ENCODE measurements at regions not wholly inside any gene's neighbourhood (a gene's known extent, or its start where the extent isn't known, plus 50 kb on each side); places are given as distances from the start of the nearest gene placed in this dataset.

DNA sequence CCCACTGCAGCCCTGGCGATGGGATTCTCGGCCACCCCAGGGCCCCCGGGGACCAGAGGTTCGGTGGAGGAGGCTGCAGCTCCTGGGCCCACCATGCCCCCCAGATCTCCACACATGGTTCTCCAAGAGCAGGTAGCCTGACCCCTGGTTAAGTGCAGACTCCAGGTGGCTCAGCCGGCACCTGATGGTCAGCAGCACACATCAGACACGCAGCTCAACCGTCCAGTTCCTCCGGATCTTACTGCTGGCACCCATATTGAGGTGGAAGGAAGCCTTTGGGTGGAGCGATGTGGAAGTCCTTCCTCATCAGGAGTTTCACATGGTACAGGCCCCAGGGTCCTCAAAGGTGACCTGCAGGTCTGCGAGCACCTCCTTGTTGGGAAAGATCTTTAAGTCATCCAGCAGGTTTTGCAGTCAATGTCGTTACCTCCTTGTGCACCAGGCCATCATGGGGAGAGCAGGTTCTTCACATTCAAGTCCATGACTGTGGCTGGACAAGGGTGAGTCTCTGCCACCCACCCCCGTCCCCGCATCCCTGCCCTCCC, 74.2 kb upstream of the EEPD1 start:
- DNase-seq, result no peak
- intact Hi-C loops (cut with micrococcal nuclease), result no loop called here
- no peak for ATAC-seq

DNA sequence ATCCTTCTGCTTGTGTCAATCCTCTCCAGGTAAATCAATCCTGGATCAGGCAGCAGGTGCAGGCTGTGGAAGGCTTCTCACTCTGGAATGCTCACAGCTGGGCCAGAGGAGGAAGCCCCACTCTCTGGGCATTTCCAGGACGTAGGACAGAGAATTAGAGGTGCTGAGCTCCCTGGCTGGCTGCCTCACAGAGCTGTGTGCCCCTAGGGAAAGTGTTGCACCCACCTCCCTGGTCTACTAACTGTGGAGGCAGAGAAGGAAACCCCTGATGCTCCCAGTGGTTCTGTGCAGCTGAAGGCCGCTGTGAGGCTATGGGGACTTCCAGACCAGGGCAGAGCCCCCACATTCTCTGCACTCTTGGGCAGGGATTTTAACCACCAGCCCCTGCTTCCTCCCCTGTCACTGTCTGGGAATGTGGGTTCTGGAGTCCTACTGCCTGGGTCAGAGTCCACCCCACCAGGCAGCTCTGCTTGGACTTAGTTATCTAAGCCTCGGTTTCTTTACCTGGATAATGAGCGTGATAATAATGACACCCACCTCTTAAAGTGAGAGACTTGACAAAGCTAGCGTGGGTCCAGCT, 73.5 kb upstream of the EEPD1 start:
- intact Hi-C loops (cut with micrococcal nuclease), result no loop called here
- DNase-seq, result no peak
- ATAC-seq, result no peak

DNA sequence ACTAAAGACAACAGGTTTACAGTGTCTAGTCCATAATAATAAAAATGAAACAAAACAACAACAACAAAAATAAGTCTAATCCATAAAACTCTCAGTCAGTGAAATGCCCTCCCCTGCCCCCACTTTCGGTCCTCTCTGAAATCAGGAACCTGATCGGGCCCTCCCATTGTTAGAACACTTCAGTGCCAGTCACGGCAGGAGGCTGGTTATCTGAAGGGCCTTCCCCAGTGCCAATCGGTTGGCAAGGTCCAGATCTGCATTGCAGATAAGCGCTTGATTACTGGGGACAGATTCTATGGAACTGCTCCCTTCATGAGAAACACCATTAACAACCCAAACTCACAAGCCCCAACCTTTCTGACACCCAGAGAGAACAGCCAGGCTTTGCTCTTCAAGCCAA, 72.2 kb upstream of the EEPD1 start:
- intact Hi-C loops (cut with micrococcal nuclease), result no loop called here
- no peak for ATAC-seq
- DNase-seq, result no peak

DNA sequence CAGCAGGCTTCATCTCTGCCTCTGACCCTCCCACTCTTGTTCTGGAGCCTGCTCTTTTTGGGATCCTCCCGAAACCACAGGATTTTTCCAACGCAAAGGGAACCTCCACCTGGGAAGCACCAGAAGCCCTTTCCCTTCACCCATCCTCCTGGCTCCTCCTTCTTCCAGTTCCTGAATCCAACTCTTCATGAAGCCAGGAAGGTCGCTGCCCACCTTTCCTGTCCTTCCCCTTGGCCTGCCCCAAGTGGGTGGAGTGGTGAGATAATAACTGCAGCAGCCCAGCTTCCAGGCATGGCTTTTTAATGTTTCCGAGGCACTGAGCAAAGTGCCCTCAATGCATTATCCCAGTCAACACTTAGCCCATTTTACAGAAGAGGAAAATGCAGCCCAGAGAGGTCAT, 70.8 kb upstream of the EEPD1 start:
- ATAC-seq, result peak; percentile 29
- intact Hi-C loops (cut with micrococcal nuclease), result no loop called here
- DNase-seq, result no peak

DNA sequence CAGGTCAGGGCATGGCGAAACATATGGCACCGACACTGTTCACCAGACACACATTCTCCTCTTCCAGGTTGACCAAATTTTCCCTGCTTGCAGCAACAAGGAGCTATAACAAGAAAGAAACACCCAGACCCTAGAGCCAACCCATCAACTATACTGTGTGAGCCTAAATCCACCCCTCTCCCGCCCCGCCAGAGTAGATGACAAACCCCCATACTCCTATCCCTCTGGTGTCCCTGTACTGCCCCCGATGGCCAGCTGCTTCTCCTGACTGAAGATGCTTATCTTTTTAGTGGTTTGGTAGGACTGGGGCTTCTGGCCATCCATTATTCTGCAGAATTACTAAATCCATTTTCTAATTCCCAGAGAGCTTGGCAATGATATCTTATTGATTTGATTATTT, 70.1 kb upstream of the EEPD1 start:
- ATAC-seq (no peak), DNase-seq (no peak)
- intact Hi-C loops (cut with micrococcal nuclease), result no loop called here

DNA sequence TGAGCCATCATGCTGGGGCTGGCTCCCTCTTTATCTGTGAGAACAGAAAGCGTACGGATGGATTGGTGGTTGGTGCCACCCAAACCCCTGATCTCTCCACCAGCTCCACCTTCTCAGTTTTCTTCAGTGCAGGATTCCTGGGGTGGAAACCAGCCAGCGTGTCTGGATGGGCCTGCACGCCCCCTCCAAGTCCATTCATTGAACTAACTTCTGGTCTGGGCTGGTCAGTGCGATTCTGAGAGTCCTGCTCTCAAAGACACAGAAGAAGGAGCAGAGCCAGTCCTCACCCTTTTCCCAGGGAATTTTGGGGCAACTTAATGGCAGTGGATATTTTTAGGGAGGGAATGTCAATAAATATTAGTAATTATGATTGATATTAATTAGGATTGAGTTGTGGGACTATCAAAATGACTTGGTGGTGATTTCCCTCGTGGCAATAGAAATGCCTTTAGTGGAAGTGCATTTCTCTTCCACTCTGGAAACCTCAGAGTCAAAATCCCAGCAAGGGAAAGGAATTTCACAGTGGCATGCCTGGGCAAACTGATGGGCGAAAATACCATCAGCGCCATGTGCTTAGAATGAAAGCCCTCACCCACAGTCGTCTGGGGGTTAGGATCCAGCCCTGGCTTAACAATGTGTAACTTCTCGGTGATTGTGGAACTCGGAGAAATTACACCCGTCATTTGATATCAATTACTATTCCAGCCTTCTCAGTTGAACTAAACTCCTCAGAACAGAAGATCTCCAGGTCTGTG, 69.3 kb upstream of the EEPD1 start:
- DNase-seq, result no peak
- ATAC-seq, result no peak
- intact Hi-C loops (cut with micrococcal nuclease), result no loop called here

DNA sequence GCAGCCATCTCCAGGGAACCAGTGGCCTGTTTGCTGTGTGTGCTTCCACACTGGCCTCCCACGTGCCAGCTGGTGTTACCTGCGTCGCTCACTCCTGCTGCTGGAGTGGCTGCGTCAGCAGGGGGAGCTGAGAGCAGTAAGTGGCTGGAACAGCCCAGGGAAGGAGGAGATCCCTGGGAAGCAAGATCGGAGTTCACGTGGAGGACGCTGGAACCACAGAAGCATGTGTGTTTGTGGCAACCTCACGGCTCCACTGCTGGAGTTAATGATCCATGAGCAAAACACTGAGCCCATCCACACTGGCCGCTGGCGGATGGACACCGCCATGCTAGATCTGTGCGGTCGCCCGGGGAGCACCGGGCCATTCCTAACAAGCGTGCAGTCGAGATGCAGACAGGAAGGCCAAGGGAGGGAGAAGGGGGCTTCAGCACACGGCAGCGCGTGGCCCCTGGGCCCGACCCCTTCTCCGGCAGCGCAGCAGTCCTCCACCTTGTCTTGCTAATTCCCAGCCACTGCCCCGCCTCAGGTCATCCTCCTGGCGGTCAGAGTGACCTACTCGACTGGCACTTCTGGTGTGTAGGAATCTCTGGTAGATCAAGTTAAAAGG, 68.5 kb upstream of the EEPD1 start:
- peak; percentile 88 for ATAC-seq
- intact Hi-C loops (cut with micrococcal nuclease), result no loop called here

DNA sequence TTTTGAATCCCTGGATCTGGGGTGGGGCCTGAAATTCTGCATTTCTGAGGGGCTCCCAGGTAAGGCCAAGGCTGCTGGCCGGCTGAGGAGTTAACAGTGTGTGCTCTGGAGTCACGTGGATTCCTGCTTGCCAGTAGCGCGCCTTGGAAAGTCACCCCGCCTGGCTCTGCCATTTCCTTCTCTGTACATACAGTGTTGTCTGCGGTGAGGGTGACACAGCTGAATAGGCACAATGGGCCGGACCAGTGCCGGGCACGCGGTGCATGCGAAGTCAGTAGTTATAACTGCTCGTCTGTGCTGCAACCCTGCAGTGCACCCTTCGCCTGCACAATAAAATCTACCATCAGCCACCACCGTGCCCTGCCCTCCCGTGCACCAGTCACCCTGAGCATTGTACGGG, 68.0 kb upstream of the EEPD1 start:
- intact Hi-C loops (cut with micrococcal nuclease), result no loop called here
- ATAC-seq, result no peak
- no peak for DNase-seq

More for the DNA sequence above, 68.5 kb upstream of the EEPD1 start:
- DNase-seq, result peak; percentile 69

DNA sequence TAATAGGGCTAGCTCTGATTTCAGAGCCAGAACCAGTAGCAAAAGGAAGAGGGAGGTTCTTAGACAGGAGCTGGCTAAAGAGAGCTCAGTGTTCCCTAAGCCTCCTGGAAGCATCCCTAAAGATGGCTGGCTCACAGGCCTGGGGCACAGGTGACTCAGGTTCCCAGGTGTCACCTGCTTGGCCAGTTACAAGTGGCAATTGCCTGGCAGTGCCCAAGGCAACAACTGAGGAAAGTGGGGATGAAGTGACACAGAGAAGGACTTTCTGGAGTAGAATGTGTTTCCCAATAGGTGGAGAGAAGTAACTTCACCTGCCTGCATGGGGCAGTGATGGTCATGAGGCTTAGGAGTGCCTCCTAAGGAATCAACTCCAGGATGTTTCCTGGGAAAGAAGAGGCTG, 66.5 kb upstream of the EEPD1 start:
- no peak for DNase-seq
- intact Hi-C loops (cut with micrococcal nuclease), result no loop called here
- ATAC-seq, result no peak

DNA sequence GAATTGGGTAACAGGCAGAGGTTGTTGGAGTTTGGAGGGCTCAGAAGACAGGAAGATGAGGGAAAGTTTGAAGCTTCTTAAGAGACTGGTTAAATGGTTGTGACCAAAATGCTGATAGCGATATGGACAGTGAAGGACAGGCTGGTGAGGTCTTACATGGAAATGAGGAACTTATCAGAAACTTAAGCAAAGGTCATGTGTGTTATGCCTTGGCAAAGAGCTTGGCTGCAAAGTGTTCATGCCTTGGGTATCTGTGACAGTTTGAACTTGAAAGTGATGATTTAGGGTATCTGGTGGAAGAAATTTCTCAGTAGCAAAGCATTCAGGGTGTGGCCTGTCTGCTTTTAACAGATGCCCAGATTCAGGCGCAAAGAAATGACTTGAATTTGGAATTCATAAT, 64.5 kb upstream of the EEPD1 start:
- intact Hi-C loops (cut with micrococcal nuclease), result no loop called here
- ATAC-seq, result peak; percentile 25
- DNase-seq, result no peak

DNA sequence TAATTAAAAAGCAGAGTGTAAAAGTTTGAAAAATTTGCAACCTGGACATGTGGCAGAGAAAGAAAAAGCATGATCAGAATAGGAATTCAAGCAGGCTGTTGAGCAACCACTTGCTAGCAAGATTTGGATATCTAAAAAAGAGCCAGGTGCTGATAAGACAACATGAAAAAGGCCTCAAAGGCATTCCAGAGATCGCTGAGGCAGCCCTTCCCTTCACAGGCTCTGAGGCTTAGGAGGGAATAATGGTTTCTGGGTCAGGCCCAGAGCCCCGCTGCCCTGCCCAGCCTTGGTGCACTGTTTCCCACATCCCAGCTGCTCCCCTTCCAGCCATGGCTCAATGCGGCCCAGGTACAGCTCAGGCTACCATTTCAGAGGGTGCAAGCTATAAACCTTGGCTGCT, 64.1 kb upstream of the EEPD1 start:
- DNase-seq (no peak), ATAC-seq (no peak)
- intact Hi-C loops (cut with micrococcal nuclease), result no loop called here

DNA sequence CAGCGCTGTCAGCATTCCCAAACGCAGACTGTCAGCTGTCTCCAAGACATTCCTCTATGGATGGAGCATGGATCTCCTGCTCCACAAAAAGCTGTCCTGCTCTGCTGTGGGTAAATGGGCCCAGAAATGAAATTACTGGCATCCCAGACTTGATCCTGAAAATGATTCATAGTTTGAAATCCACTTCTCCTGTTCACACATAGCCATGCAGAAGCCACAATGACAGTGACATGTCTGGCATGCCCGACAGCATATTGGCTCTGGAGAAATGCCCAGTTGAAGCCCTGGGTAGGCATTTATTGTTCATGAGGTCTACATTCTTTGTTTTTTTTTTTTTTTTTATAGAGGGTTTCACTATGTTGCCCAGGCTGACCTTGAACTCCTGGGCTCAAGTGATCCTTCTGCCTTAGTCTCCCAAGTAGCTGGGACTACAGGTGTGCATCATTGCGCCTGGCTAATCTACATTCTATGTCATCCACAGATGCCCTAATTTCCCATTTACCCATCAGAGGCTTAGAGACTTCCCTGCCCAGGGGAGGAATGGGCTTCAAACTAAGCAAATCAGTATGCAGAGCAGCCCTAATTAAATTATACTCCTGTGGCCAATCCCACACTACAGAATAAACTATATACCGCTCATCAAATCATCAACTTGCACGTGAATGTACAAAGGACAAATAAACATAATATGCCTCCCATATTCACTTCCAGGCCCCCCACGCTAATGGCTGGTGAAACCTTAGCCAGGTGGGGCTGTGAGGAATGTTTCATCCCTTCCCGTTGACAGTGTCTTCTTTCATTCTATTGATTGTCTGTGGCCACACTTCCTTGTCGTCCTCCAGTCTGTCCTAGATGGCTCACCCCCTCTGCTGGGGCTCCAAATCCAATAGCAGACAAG, 61.8 kb upstream of the EEPD1 start:
- DNase-seq, result no peak
- no peak for ATAC-seq
- intact Hi-C loops (cut with micrococcal nuclease), result no loop called here

DNA sequence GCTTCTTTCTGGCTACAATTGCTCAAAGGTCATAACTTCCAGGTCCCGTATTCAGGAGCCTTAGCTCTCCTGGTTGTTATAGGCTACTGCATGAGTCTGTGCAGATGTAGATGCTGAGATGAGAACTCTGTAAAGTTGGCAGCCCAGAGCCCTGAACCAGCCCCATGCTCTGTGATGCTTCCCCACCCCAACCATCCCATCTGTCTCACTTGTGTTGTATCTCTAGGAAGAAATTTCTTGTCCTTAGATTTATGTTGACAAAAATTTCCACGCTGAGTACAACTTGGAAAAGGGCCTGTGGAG, 61.2 kb upstream of the EEPD1 start:
- intact Hi-C loops (cut with micrococcal nuclease), result no loop called here
- ATAC-seq, result no peak
- DNase-seq, result no peak

DNA sequence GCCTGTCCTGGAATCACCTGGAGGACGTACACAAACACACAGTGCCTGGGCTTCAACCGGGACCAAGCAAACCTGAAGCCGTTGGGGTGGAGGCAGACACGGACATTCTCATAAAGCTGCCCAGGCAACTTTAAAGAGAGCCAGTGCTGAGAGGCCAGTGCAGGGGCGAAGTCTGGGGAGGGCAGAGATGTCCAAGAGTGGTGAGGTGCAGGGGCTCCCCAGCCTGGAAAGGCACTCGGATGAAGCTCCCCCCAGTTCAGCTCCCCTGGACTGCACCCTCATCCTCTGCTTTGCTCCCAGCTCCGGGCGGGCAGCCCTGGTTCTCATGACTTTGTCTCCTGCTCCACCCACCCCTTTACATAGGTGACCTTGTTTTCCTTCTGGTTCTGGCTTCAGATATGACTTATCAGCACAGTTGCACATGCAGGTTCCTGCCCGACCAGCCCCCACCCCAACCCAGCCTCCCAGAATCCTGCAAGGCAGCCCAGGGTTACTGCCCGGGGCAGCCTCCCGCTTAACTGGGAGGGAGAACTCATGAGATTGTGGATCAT, 60.8 kb upstream of the EEPD1 start:
- peak; percentile 71 for ATAC-seq
- no peak for DNase-seq
- intact Hi-C loops (cut with micrococcal nuclease), result no loop called here

DNA sequence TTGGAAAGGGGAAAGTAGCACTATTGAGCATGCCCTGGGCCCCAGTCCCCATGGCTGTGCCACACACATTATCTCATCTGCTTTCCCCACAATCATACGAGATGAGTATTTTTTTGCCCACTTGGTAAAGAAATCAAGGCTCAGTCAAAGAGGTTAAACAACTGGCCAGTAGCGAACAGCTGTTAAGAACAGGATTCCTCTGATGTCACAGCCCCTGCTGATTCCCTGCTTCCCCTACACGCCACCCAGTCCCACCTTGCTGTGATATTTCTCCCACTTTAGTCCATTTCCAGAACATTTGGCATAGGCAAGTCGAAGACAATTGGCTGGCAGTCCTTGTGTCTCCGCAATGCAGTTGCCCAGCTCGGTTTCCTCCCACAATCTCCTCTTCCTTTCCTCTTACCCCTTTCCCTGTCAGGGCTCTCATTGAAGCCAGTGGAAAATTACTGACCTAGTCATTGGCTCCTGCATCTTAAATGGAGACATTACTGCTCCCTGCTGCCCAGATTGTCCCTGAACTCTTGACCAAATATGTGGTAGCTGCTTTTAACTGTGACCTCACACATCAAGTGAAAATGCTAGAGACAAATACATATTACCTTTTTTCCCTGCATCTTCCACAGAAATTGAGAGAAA, 56.5 kb upstream of the EEPD1 start:
- intact Hi-C loops (cut with micrococcal nuclease), result no loop called here
- ATAC-seq (peak; percentile 67), DNase-seq (no peak)

DNA sequence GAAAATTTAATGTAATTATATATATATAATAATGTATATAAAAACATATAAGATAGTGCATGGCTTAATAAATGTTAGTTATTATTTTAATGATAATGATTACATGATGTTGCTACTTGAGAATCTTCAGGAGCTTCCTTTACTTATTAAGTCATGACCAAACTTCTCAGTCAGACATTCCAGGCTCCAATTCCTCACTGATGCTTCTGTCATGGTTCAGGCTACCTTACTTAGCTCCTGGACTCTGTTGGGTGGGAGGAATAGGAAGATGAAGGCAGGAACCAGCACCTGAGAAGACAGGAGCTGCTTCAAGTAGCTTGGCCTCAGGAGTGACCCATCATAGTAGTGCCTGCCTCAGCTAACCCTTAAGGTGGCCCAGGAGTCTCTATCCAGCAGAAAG, 55.0 kb upstream of the EEPD1 start:
- DNase-seq, result no peak
- no peak for ATAC-seq
- intact Hi-C loops (cut with micrococcal nuclease), result no loop called here

DNA sequence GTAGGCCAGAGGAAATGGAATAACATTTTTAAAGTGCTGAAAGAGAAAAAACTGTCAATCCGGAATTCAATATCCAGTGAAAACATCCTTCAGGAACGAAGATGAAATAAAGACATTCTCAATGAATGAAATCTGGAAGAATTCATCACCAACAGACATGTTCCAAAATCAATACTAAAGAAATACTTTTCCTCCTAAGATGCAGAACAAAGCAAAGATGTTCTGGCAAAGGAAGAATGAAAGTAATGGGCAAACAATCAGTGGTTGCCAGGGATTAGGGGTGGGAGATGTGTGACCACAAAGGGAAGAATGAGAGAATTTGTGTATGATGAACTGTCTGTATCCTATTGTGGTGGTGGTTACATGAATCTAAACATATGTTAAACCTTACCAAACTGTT, 52.8 kb upstream of the EEPD1 start:
- no peak for ATAC-seq
- intact Hi-C loops (cut with micrococcal nuclease), result no loop called here
- DNase-seq, result no peak

DNA sequence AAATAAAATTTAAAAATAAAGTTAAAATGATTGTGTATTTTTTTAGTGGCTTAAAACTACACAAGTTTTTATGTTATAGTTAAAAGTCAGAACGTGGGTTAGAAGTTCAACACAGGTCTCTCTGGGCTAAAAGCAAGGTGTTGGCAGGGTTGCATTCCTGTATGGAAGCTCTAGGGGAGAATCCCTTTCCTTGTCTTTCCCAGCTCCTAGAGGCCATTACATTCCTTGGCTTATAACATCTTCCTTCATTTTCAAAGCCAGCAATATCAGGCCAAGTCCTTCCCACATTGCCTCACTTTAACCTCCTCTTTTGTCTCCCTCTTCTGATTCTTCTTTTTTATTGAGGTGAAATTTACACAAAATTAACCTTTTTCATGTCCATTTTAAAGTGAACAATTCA, 52.4 kb upstream of the EEPD1 start:
- no peak for DNase-seq
- intact Hi-C loops (cut with micrococcal nuclease), result no loop called here

More for the DNA sequence above, 52.4 kb upstream of the EEPD1 start:
- no peak for ATAC-seq
